Karpas-422 (cell line): ENCODE measurements at regions not wholly inside any gene's neighbourhood (a gene's known extent, or its start where the extent isn't known, plus 50 kb on each side); places are given as distances from the start of the nearest gene placed in this dataset.
"Not testable (repeated sequence)": the region's sequence is repeated elsewhere in the genome, so short reads cannot be mapped to it uniquely, and the experiment has no call there.

ENCODE experiments used
- DNase-seq: peaks from one replicate; pipeline ENCODE4 v3.0.0-alpha.2; 2015
- H2AFZ ChIP-seq: fragments of 200-600 bp; sonication (generic); 2 replicates; pipeline ENCODE4 v1.6.1; 2014; ENCODE audit warnings: antibody characterized with exemption, low read length, mixed read lengths
- H3K27ac ChIP-seq: fragments of 200-600 bp; sonication (generic); 2 replicates; pipeline ENCODE4 v1.5.1; 2014; ENCODE audit warnings: mild to moderate bottlenecking, low read length, moderate library complexity
- H3K27me3 ChIP-seq: fragments of 200-600 bp; sonication (generic); 2 replicates; pipeline ENCODE4 v1.6.1; 2014; ENCODE audit warnings: low read length, mixed read lengths
- H3K36me3 ChIP-seq: fragments of 200-600 bp; sonication (generic); 2 replicates; pipeline ENCODE4 v1.6.1; 2014; ENCODE audit warnings: low read length, mixed read lengths; ENCODE audit not compliant: insufficient read depth
- H3K4me1 ChIP-seq: fragments of 200-600 bp; sonication (generic); 2 replicates; pipeline ENCODE4 v1.6.1; 2014; ENCODE audit warnings: mild to moderate bottlenecking, low read length, mixed read lengths
- H3K4me2 ChIP-seq: fragments of 200-600 bp; sonication (generic); 2 replicates; pipeline ENCODE4 v1.6.1; 2014; ENCODE audit warnings: low read length, low read depth, mild to moderate bottlenecking; ENCODE audit not compliant: poor library complexity, severe bottlenecking
- H3K4me3 ChIP-seq: fragments of 200-600 bp; sonication (generic); 2 replicates; pipeline ENCODE4 v1.5.1; 2014; ENCODE audit warnings: mild to moderate bottlenecking, antibody characterized with exemption, low read length, mixed read lengths
- H3K79me2 ChIP-seq: fragments of 200-600 bp; sonication (generic); 2 replicates; pipeline ENCODE4 v1.6.1; 2014; ENCODE audit warnings: mild to moderate bottlenecking, low read length, mixed read lengths
- H3K9ac ChIP-seq: fragments of 200-600 bp; sonication (generic); 2 replicates; pipeline ENCODE4 v1.6.0; 2014; ENCODE audit warnings: low read length
- H3K9me2 ChIP-seq: fragments of 200-600 bp; sonication (generic), shearing (Covaris generic); replicated peaks from 2 replicates; pipeline ENCODE4 v1.6.0; 2014; ENCODE audit warnings: mild to moderate bottlenecking, low read length, moderate library complexity; ENCODE audit not compliant: insufficient read depth
- H3K9me3 ChIP-seq: fragments of 300-700, 200-600 bp; sonication (generic); 2 replicates; pipeline ENCODE4 v1.6.1; 2014; ENCODE audit warnings: low read length, mixed read lengths
- H4K20me1 ChIP-seq: fragments of 200-600 bp; sonication (generic); 2 replicates; pipeline ENCODE4 v1.6.1; 2014; ENCODE audit warnings: mild to moderate bottlenecking, antibody characterized with exemption, low read length, low read depth; ENCODE audit not compliant: insufficient read depth

DNA sequence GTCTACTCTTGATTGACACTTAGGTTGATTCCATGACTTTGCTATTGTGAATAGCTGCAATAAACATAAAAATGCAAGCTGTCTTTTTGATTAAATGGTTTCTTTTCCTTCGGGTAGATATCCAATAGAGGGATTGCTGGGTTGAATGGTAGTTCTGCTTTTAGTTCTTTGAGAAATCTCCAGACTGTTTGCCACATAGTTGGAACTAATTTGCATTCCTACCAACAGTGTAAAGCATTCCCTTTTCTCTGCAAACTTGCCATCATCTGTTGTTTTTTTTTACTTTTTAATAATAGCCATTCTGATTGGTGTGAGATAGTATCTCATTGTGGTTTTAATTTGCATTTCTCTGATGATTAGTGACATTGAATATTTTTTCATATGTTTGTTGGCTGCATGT is 122.2 kb upstream of the PRKG2 start:
- no peaks in the 10 kb centered on the region for H3K27me3 ChIP-seq
- no peaks in the 10 kb centered on the region for H3K4me1 ChIP-seq
- H3K79me2 ChIP-seq: no peaks in the 10 kb centered on the region
- no peaks in the 10 kb centered on the region for H4K20me1 ChIP-seq
- no peak for DNase-seq
- no peak overlapping the region for H3K4me3 ChIP-seq
- H3K9me2 ChIP-seq: no peaks in the 10 kb centered on the region
- H3K9ac ChIP-seq: no peak overlapping the region
- no peak overlapping the region for H2AFZ ChIP-seq
- no peak overlapping the region for H3K4me2 ChIP-seq
- H3K27ac ChIP-seq: no peak overlapping the region
- H3K36me3 ChIP-seq: no peaks in the 10 kb centered on the region
- H3K9me3 ChIP-seq: no peaks in the 10 kb centered on the region

DNA sequence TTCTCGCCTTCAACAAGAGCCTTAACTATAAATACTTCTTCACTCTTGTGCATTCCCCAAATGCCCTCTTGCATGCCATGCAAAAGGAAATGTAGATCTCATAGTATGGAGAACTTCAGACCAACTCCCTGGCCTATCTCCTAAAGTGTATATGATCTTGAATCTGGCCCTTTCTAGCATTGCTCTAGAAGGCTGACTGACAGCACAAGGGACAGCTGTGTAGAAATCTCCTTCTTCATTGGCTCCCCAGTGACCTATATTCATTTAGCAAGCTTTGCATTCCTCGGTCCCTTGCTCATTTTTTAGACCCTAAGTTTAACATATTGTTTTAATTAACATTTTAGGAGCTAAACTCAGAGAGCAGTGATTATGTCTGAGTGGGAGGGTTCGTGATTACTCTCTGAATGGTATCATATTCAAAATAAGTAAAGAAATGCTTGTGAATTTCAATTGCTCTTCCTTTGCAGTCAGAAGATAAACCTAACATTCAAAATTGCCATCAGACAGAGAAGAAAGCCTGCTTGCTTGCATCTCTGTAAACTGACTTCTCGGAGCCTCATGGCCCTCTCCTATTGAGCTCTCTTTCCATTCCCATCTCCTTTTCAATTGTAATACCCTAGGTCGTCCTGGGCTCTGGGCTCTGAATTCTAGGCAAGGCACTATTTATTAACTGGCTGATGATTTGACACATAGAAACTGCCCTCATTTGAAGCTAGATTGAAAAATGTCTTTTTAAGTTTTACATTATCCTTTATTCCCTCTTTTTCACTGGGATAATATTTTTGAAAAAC is 120.3 kb upstream of the PRKG2 start:
- no peaks in the 10 kb centered on the region for H3K9me2 ChIP-seq
- DNase-seq: no peak
- no peak overlapping the region for H3K4me3 ChIP-seq
- no peaks in the 10 kb centered on the region for H3K79me2 ChIP-seq
- H3K27ac ChIP-seq: no peak overlapping the region
- no peaks in the 10 kb centered on the region for H3K36me3 ChIP-seq
- no peak overlapping the region for H3K9ac ChIP-seq
- no peak overlapping the region for H3K4me2 ChIP-seq
- H3K27me3 ChIP-seq: no peaks in the 10 kb centered on the region
- no peaks in the 10 kb centered on the region for H4K20me1 ChIP-seq
- H3K9me3 ChIP-seq: no peaks in the 10 kb centered on the region
- no peak overlapping the region for H2AFZ ChIP-seq
- H3K4me1 ChIP-seq: no peaks in the 10 kb centered on the region

DNA sequence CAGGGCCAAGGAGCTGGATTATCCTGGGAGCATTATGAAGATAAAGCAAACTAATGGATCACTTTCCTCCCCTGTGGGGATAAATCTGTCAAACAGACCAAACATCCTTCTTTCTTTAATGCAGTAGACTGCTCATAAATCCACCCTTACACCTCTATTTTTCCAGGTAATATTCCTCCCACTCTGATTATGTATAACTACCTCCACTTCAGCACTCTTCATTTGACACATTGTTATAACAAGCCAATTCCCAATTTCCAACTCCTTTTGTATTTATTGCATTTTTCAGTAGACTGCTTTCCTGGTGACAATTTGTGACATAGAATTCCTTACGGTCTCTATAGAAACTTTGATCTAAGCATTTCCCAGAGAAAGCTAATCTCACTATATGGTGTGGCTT is 115.0 kb upstream of the PRKG2 start:
- Histone ChIP-seq H3K27me3 (no peaks in the 10 kb centered on the region), H2AFZ (no peak overlapping the region), H3K4me3 (no peak overlapping the region), H3K36me3 (no peaks in the 10 kb centered on the region), H3K4me2 (no peak overlapping the region), H3K9ac (no peak overlapping the region), H4K20me1 (no peaks in the 10 kb centered on the region), H3K79me2 (no peaks in the 10 kb centered on the region), H3K27ac (no peak overlapping the region), H3K4me1 (no peaks in the 10 kb centered on the region), H3K9me3 (no peaks in the 10 kb centered on the region), H3K9me2 (no peaks in the 10 kb centered on the region)
- no peak for DNase-seq

DNA sequence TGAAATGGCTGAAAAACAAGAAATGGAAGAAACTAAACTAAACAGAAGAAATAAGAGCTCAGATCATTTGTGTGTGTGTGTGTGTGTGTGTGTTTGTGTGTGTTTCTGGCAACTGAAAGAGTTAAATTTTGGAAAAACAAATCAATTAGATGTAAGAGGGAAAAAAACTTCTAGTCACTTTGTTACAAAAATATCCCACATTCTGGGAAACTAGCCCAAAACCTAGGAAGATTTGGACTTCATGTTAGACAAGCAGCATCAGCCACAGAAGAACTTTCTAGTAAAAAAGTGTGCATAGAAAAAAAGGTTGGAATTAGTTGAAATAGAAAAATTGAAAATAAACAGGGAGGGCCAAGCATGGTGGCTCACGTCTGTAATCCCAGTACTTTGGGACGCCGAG is 111.6 kb upstream of the PRKG2 start:
- no peaks in the 10 kb centered on the region for H3K27me3 ChIP-seq
- no peak for DNase-seq
- no peaks in the 10 kb centered on the region for H3K4me1 ChIP-seq
- no peaks in the 10 kb centered on the region for H3K9me3 ChIP-seq
- no peaks in the 10 kb centered on the region for H4K20me1 ChIP-seq
- H3K4me2 ChIP-seq: no peak overlapping the region
- no peak overlapping the region for H3K9ac ChIP-seq
- no peaks in the 10 kb centered on the region for H3K9me2 ChIP-seq
- no peaks in the 10 kb centered on the region for H3K36me3 ChIP-seq
- no peak overlapping the region for H2AFZ ChIP-seq
- H3K4me3 ChIP-seq: no peak overlapping the region
- H3K79me2 ChIP-seq: no peaks in the 10 kb centered on the region
- H3K27ac ChIP-seq: no peak overlapping the region

DNA sequence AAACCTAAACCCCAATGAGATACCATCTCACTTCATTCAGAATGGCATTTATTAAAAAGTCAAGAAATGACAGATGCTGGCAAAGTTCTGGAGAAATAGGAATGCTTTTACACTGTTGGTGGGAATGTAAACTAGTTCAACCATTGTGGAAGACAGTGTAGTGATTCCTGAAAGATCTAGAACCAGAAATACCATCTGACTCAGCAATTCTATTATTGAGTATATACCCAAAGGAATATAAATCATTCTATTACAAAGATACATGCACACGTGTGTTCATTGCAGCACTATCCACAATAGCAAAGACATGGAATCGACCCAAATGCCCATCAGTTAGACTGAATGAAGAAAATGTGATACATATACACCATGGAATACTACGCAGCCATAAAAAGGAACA is 109.6 kb upstream of the PRKG2 start:
- not testable (repeated sequence) for H3K4me3 ChIP-seq, H4K20me1 ChIP-seq, H3K9ac ChIP-seq, H2AFZ ChIP-seq, DNase-seq, H3K4me2 ChIP-seq, H3K9me3 ChIP-seq, H3K79me2 ChIP-seq, H3K4me1 ChIP-seq, H3K27me3 ChIP-seq, H3K9me2 ChIP-seq, H3K27ac ChIP-seq, H3K36me3 ChIP-seq

DNA sequence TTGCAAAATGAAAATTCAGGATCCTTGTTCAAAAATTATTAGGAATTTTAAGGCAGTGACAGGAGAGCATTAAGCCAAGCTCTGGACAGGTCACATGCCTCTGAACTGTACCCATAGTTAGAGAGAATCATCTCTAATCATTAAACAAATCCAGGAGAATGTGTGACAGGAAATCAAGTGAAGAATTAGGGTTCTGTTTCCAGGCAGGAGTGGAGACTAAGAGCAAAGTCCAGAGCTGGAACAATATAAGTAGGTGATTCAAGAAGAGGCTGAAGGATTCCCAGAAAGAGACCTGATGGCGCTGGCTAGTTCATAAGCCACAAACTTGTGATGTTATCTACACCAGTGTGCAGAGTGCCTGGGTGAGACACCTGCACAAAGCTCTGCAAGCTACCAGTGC is 104.6 kb upstream of the PRKG2 start:
- H2AFZ ChIP-seq: no peak overlapping the region
- no peaks in the 10 kb centered on the region for H3K4me1 ChIP-seq
- H3K9me3 ChIP-seq: no peaks in the 10 kb centered on the region
- no peak overlapping the region for H3K4me3 ChIP-seq
- no peak overlapping the region for H3K4me2 ChIP-seq
- no peaks in the 10 kb centered on the region for H4K20me1 ChIP-seq
- no peaks in the 10 kb centered on the region for H3K9me2 ChIP-seq
- H3K36me3 ChIP-seq: no peaks in the 10 kb centered on the region
- no peaks in the 10 kb centered on the region for H3K79me2 ChIP-seq
- H3K27me3 ChIP-seq: no peaks in the 10 kb centered on the region
- no peak overlapping the region for H3K9ac ChIP-seq
- H3K27ac ChIP-seq: no peak overlapping the region
- DNase-seq: no peak

DNA sequence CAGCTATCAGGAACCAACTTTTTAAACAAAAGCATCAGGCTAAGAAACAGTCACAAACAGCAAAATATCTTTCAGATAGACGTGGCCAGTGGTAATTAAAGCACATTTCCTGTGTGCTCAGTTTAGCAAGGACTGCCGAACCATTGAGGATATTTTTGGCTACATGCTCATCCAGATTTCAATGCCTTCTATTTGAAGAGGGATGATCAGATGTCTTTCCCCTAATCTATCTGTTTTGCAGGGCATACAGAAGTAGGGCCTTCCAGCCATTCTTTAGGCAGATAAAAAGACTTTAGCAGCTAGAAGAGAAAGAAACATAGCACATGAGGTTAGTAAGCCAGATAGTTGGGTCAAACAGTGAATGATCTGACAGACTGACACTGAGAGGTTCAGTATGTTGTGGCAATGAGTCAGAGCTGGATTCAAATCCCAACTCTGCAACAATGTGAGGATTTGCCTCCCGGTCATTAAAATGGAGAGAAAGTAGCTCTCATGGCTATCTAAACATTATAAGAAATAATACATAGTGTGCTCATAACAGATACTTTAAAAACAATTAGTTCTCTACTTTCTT is 100.0 kb upstream of the PRKG2 start:
- H3K9ac ChIP-seq: no peak overlapping the region
- H4K20me1 ChIP-seq: no peaks in the 10 kb centered on the region
- no peaks in the 10 kb centered on the region for H3K9me3 ChIP-seq
- no peak overlapping the region for H3K27ac ChIP-seq
- no peak for DNase-seq
- no peaks in the 10 kb centered on the region for H3K79me2 ChIP-seq
- H3K4me3 ChIP-seq: no peak overlapping the region
- no peaks in the 10 kb centered on the region for H3K36me3 ChIP-seq
- no peak overlapping the region for H2AFZ ChIP-seq
- no peaks in the 10 kb centered on the region for H3K4me1 ChIP-seq
- H3K9me2 ChIP-seq: no peaks in the 10 kb centered on the region
- H3K4me2 ChIP-seq: no peak overlapping the region
- no peaks in the 10 kb centered on the region for H3K27me3 ChIP-seq

DNA sequence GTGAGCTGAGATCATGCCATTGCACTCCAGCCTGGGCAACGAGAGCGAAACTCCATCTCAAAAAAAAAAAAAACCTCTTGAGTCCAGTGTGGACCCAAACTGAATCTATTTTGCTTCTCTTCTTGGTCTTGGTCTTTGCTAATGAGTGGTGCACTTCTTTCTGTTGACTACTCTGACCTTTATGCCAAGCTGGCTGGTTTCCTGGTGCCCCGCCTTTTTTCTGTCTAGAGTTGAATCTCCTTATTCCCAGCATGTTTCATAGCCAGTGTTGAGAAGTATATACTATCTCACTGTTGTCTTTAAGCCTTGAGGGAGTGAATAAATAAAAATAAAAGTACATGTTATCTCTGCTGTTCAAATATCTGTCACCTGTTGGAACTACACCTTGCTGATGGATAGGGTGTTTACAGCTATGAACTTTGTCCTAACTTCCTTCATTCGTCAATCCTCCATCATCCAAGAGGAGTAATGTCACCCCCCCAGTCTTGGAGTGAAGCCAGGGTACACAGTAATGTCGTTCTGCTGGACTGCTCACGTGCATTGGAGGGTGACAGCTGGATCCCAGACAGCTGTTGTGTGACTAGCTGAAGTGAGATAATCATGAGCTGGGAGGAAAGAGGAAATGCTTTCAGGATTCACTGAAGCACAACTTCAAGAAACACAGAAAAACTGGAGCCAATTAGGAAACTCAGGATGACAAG is 99.3 kb upstream of the PRKG2 start:
- Histone ChIP-seq H3K79me2 (no peaks in the 10 kb centered on the region), H3K27me3 (no peaks in the 10 kb centered on the region), H3K27ac (no peak overlapping the region), H3K9me3 (no peaks in the 10 kb centered on the region), H3K4me2 (no peak overlapping the region), H3K4me3 (no peak overlapping the region), H4K20me1 (no peaks in the 10 kb centered on the region), H3K4me1 (no peaks in the 10 kb centered on the region), H3K36me3 (no peaks in the 10 kb centered on the region), H3K9ac (no peak overlapping the region), H3K9me2 (no peaks in the 10 kb centered on the region), H2AFZ (no peak overlapping the region)
- DNase-seq: no peak
